Head of caudate nucleus (tissue), 42 donors: ENCODE measurements at regions not wholly inside any gene's neighbourhood (a gene's known extent, or its start where the extent isn't known, plus 50 kb on each side); places are given as distances from the start of the nearest gene placed in this dataset.

Experiments
- DNase-seq, 42 donors: peaks; one replicate each; pipeline versions ENCODE4 v3.0.0 to v3.0.0-alpha.2; 2020 to 2021; ENCODE audit warnings: mixed read lengths in 7 of 42
- intact Hi-C: fragments of 100-400 bp; cut with DNase I; formaldehyde crosslinking; loops from one replicate; pipeline ENCODE4 v1.15.0; 2022

GRCh38 chr6:128696691-128697689 is 176.6 kb upstream of the PTPRK start:
- DNase-seq = no peak
- intact Hi-C loops = no loop called here

- intact Hi-C loops = no loop called here
- no peak for DNase-seq
Observed at GRCh38 chr6:128694303-128695009, 174.1 kb upstream of the PTPRK start.

- DNase-seq = no peak
- intact Hi-C loops = no loop called here
Observed at GRCh38 chr6:128690063-128690462, 169.7 kb upstream of the PTPRK start.

GRCh38 chr6:128686084-128686483 is 165.7 kb upstream of the PTPRK start:
- intact Hi-C loops = no loop called here
- no peak for DNase-seq

- intact Hi-C loops = no loop called here
- no peak for DNase-seq
Observed at GRCh38 chr6:128676456-128676855, 156.1 kb upstream of the PTPRK start.

- DNase-seq = no peak
Observed at GRCh38 chr6:128672023-128672422, 151.6 kb upstream of the PTPRK start.

GRCh38 chr6:128667339-128667858 is 147.0 kb upstream of the PTPRK start:
- intact Hi-C loops = no loop called here
- no peak for DNase-seq

More at GRCh38 chr6:128672023-128672422, 151.6 kb upstream of the PTPRK start:
- intact Hi-C loops = no loop called here

GRCh38 chr6:128666405-128666804 is 146.0 kb upstream of the PTPRK start:
- no peak for DNase-seq
- intact Hi-C loops = no loop called here

- DNase-seq = no peak
- intact Hi-C loops = no loop called here
Observed at GRCh38 chr6:128663238-128663637, 142.8 kb upstream of the PTPRK start.

GRCh38 chr6:128659878-128660622 is 139.7 kb upstream of the PTPRK start:
- no peak for DNase-seq
- intact Hi-C loops = no loop called here

- intact Hi-C loops = no loop called here
- no peak for DNase-seq
Observed at GRCh38 chr6:128659276-128659675, 138.9 kb upstream of the PTPRK start.

- DNase-seq = no peak
- intact Hi-C loops = no loop called here
Observed at GRCh38 chr6:128657181-128657580, 136.8 kb upstream of the PTPRK start.

GRCh38 chr6:128655978-128656498 is 135.6 kb upstream of the PTPRK start:
- DNase-seq = no peak
- intact Hi-C loops = no loop called here

GRCh38 chr6:128648022-128648598 is 127.7 kb upstream of the PTPRK start:
- intact Hi-C loops = no loop called here
- no peak for DNase-seq

- intact Hi-C loops = no loop called here
- no peak for DNase-seq
Observed at GRCh38 chr6:128642132-128642531, 121.7 kb upstream of the PTPRK start.

GRCh38 chr6:128641703-128642102 is 121.3 kb upstream of the PTPRK start:
- intact Hi-C loops = no loop called here
- DNase-seq = no peak

- intact Hi-C loops = no loop called here
- DNase-seq = no peak
Observed at GRCh38 chr6:128638817-128639216, 118.4 kb upstream of the PTPRK start.

- no peak for DNase-seq
- intact Hi-C loops = no loop called here
Observed at GRCh38 chr6:128635219-128635618, 114.8 kb upstream of the PTPRK start.

GRCh38 chr6:128632131-128632530 is 111.7 kb upstream of the PTPRK start:
- intact Hi-C loops = no loop called here

More at GRCh38 chr6:128632131-128632530, 111.7 kb upstream of the PTPRK start:
- DNase-seq = no peak
